A549 (cell line): ENCODE measurements at regions not wholly inside any gene's neighbourhood (a gene's known extent, or its start where the extent isn't known, plus 50 kb on each side); places are given as distances from the start of the nearest gene placed in this dataset.

Experiments
- ATAC-seq, 2 experiments: fragments of 200-7000 bp in 1 of 2; fragments of >200 bp in 1 of 2; cut with Nextera tagmentation in 1 of 2; cut with Tn5 transposase in 1 of 2; 3 replicates each; pipeline versions ENCODE4 v1.8.0 to v1.9.1; 2018 to 2020; ENCODE audit warnings: mild to moderate bottlenecking in 1 of 2, moderate library complexity in 1 of 2
- CTCF ChIA-PET: fragments of 300-600 bp; sonication (Branson Sonifier 250); formaldehyde crosslinking; extraction: SDS; loops from one replicate; lab custom pipeline; 2021; ENCODE audit warnings: antibody characterized with exemption, inconsistent platforms; lab: Yijun Ruan, JAX
- POLR2A ChIA-PET: fragments of 350-600 bp; formaldehyde crosslinking; extraction: SDS; loops from one replicate; lab custom pipeline; 2021; ENCODE audit warnings: antibody characterized with exemption, inconsistent platforms; lab: Yijun Ruan, JAX
- DNase-seq, 2 experiments: peaks; one replicate each; pipeline versions ENCODE4 v3.0.0 to v3.0.0-alpha.2; 2011 to 2016; ENCODE audit warnings: low read depth in 1 of 2, low spot score in 1 of 2
- FAIRE-seq: peaks from 2 replicates; lab custom pipeline; 2011; peaks lifted over from hg19 to GRCh38; lab: Jason Lieb, UNC
- H3K27ac ChIP-seq, 2 experiments: fragments of >200 bp; sonication (Bioruptor Twin); formaldehyde crosslinking; 3 replicates each; pipeline ENCODE4 v1.5.1; 2016 to 2017
- H3K4me1 ChIP-seq: fragments of >200 bp; sonication (Bioruptor Twin); formaldehyde crosslinking; 3 replicates; pipeline ENCODE4 v1.6.1; 2016
- H3K4me2 ChIP-seq: fragments of >200 bp; sonication (Bioruptor Twin); formaldehyde crosslinking; 3 replicates; pipeline ENCODE4 v1.6.1; 2016
- H3K4me3 ChIP-seq: fragments of >200 bp; sonication (Bioruptor Twin); formaldehyde crosslinking; 3 replicates; pipeline ENCODE4 v1.5.1; 2016
- H3K9me3 ChIP-seq: fragments of >200 bp; sonication (Bioruptor Twin); formaldehyde crosslinking; 3 replicates; pipeline ENCODE4 v1.6.1; 2016
- ATOH8 ChIP-seq: fragments of 250-450 bp; sonication (Bioruptor Pico); IDR thresholded peaks from 2 replicates; pipeline ENCODE4 v1.5.0; 2020; ENCODE audit warnings: low read depth, mild to moderate bottlenecking, moderate library complexity
- BCL3 ChIP-seq: fragments of >200 bp; sonication (Bioruptor Twin); formaldehyde crosslinking; IDR thresholded peaks from 3 replicates; pipeline ENCODE4 v1.6.1; 2016
- CBX8 ChIP-seq: fragments of 200-600 bp; sonication (generic); IDR thresholded peaks from 2 replicates; pipeline ENCODE4 v1.6.1; 2016
- CEBPB ChIP-seq, 2 experiments: fragments of >200 bp in 1 of 2; sonication (Bioruptor Twin) in 1 of 2; formaldehyde crosslinking in 1 of 2; IDR thresholded peaks; 2 replicates each; pipeline ENCODE4 v1.6.1; 2012 to 2016
- E2F6 ChIP-seq: IDR thresholded peaks from 2 replicates; pipeline ENCODE4 v1.6.1; 2012; ENCODE audit warnings: low read depth, borderline replicate concordance
- EHF ChIP-seq: fragments of 250-450 bp; sonication (Bioruptor Pico); IDR thresholded peaks from 2 replicates; pipeline ENCODE4 v1.5.0; 2020; ENCODE audit warnings: mild to moderate bottlenecking
- FOSB ChIP-seq: fragments of 250-450 bp; sonication (Bioruptor Pico); IDR thresholded peaks from 2 replicates; pipeline ENCODE4 v1.5.0; 2020; ENCODE audit warnings: mild to moderate bottlenecking, moderate library complexity
- FOSL2 ChIP-seq, 2 experiments: fragments of 450-650 bp in 1 of 2; fragments of >200 bp in 1 of 2; sonication (Bioruptor Twin) in 1 of 2; formaldehyde crosslinking; IDR thresholded peaks; 2 replicates each; pipeline versions ENCODE4 v1.5.0 to v1.6.1; 2016 to 2020; ENCODE audit warnings: mild to moderate bottlenecking in 1 of 2, moderate library complexity in 1 of 2
- FOXS1 ChIP-seq: fragments of 250-450 bp; sonication (Bioruptor Pico); IDR thresholded peaks from 2 replicates; pipeline ENCODE4 v1.5.0; 2020; ENCODE audit warnings: mild to moderate bottlenecking, moderate library complexity
- GATA3 ChIP-seq: IDR thresholded peaks from 2 replicates; pipeline ENCODE4 v1.6.1; 2012; ENCODE audit warnings: borderline replicate concordance
- HEYL ChIP-seq: fragments of 250-450 bp; sonication (Bioruptor Pico); IDR thresholded peaks from 2 replicates; pipeline ENCODE4 v1.8.0; 2021; ENCODE audit warnings: mild to moderate bottlenecking, moderate library complexity
- HOXA7 ChIP-seq: fragments of 250-450 bp; sonication (Bioruptor Pico); IDR thresholded peaks from 2 replicates; pipeline ENCODE4 v1.5.0; 2020; ENCODE audit warnings: mild to moderate bottlenecking, moderate library complexity
- JUN ChIP-seq, 2 experiments: fragments of >200 bp; sonication (Bioruptor Twin); formaldehyde crosslinking; IDR thresholded peaks; 2 replicates in 1 of 2; 3 replicates in 1 of 2; pipeline ENCODE4 v1.6.1; 2016 to 2017
- JUNB ChIP-seq: fragments of >200 bp; sonication (Bioruptor Twin); formaldehyde crosslinking; IDR thresholded peaks from 2 replicates; pipeline ENCODE4 v1.6.1; 2016
- MAZ ChIP-seq: fragments of 150-350 bp; IDR thresholded peaks from 2 replicates; pipeline ENCODE4 v1.6.1; 2014; ENCODE audit warnings: antibody characterized with exemption, low read depth, low read length, borderline replicate concordance
- NR3C1 ChIP-seq: fragments of >200 bp; sonication (Bioruptor Twin); formaldehyde crosslinking; IDR thresholded peaks from 3 replicates; pipeline ENCODE4 v1.6.1; 2017
- PBX3 ChIP-seq: IDR thresholded peaks from 2 replicates; pipeline ENCODE4 v1.6.1; 2012
- POLR2A ChIP-seq: IDR thresholded peaks from 2 replicates; pipeline ENCODE4 v1.6.1; 2012; ENCODE audit warnings: mild to moderate bottlenecking, low read length
- POLR2AphosphoS2 ChIP-seq: conservative IDR thresholded peaks from 2 replicates; pipeline ENCODE4 v1.6.1; 2012; ENCODE audit warnings: low read length, improper control_type of control experiment, inconsistent platforms
- RAD21 ChIP-seq, 2 experiments: fragments of >200 bp in 1 of 2; sonication (Bioruptor Twin) in 1 of 2; formaldehyde crosslinking in 1 of 2; IDR thresholded peaks in 1 of 2; conservative IDR thresholded peaks in 1 of 2; 2 replicates in 1 of 2; 3 replicates in 1 of 2; pipeline ENCODE4 v1.6.1; 2012 to 2018; ENCODE audit warnings: inconsistent platforms in 1 of 2
- REST ChIP-seq: fragments of 200-600 bp; sonication (generic); IDR thresholded peaks from 2 replicates; pipeline ENCODE4 v1.6.1; 2016; ENCODE audit warnings: antibody characterized with exemption, mild to moderate bottlenecking, moderate library complexity
- SMC3 ChIP-seq: fragments of >200 bp; sonication (Bioruptor Twin); formaldehyde crosslinking; IDR thresholded peaks from 3 replicates; pipeline ENCODE4 v1.6.1; 2018; ENCODE audit warnings: inconsistent platforms
- USF2 ChIP-seq: fragments of 450-650 bp; IDR thresholded peaks from 2 replicates; pipeline ENCODE4 v1.6.1; 2014; ENCODE audit warnings: antibody characterized with exemption
- ZFP36 ChIP-seq: fragments of 450-650 bp; IDR thresholded peaks from 2 replicates; pipeline ENCODE4 v1.6.1; 2014; ENCODE audit warnings: borderline replicate concordance; ENCODE audit not compliant: partially characterized antibody
- WGBS: methylation state at CpG from one replicate; pipeline ENCODE4 v1.1.6; 2017; ENCODE audit errors: missing lambda C conversion rate; 5-methylcytosine and 5-hydroxymethylcytosine counted together

- TF ChIP-seq SMC3 (no peak), FOXS1 (no peak), HOXA7 (no peak), USF2 (no peak), GATA3 (no peak), JUN (IDR thresholded peaks at IDR 0.05) (no peak), CBX8 (no peak)
Observed at GRCh38 chr7:152974577-152974976, 215.0 kb downstream of the ACTR3B start (continued).

- 0% methylated on average over 2 of the region's 2 CpGs for WGBS
- ATAC-seq (no peak), FAIRE-seq (no peak), DNase-seq (no peak)
- ChIA-PET CTCF (no interaction called here), POLR2A (no interaction called here)
- H3K4me1 ChIP-seq = no peaks in the 10 kb centered on the region
- no peak overlapping the region for H3K27ac ChIP-seq
- TF ChIP-seq RAD21 (conservative IDR thresholded peaks at IDR 0.05 in 1 of 2, IDR thresholded peaks at IDR 0.05 in 1 of 2) = no peak
- no peak for TF ChIP-seq POLR2A
- no peak for TF ChIP-seq ZFP36
- TF ChIP-seq EHF (CRISPR knock-in tag) = no peak
- TF ChIP-seq SMC3 = no peak
- no peak for TF ChIP-seq NR3C1
- TF ChIP-seq BCL3 = no peak
- TF ChIP-seq CEBPB (IDR thresholded peaks at IDR 0.05) = no peak
- TF ChIP-seq POLR2AphosphoS2 = no peak
- no peak for TF ChIP-seq HEYL
- TF ChIP-seq FOSB = no peak
- no peak for TF ChIP-seq REST
- no peak for TF ChIP-seq MAZ
- no peak for TF ChIP-seq ATOH8 (CRISPR knock-in tag)
- TF ChIP-seq USF2 = no peak
- TF ChIP-seq JUNB = no peak
- TF ChIP-seq PBX3 = no peak
- no peak for TF ChIP-seq E2F6
- TF ChIP-seq FOSL2 (IDR thresholded peaks at IDR 0.05) = no peak
- TF ChIP-seq FOSL2 (CRISPR knock-in tag; IDR thresholded peaks at IDR 0.05) = no peak
- H3K9me3 ChIP-seq = no peaks in the 10 kb centered on the region
- no peak overlapping the region for H3K4me2 ChIP-seq
- no peak overlapping the region for H3K4me3 ChIP-seq
Observed at GRCh38 chr7:152975076-152975475, 215.5 kb downstream of the ACTR3B start.
